ENCODE measurements at regions not wholly inside any gene's neighbourhood (a gene's known extent, or its start where the extent isn't known, plus 50 kb on each side); places are given as distances from the start of the nearest gene placed in this dataset.
"Not testable (repeated sequence)": the region's sequence is repeated elsewhere in the genome, so short reads cannot be mapped to it uniquely, and the experiment has no call there.

DNA sequence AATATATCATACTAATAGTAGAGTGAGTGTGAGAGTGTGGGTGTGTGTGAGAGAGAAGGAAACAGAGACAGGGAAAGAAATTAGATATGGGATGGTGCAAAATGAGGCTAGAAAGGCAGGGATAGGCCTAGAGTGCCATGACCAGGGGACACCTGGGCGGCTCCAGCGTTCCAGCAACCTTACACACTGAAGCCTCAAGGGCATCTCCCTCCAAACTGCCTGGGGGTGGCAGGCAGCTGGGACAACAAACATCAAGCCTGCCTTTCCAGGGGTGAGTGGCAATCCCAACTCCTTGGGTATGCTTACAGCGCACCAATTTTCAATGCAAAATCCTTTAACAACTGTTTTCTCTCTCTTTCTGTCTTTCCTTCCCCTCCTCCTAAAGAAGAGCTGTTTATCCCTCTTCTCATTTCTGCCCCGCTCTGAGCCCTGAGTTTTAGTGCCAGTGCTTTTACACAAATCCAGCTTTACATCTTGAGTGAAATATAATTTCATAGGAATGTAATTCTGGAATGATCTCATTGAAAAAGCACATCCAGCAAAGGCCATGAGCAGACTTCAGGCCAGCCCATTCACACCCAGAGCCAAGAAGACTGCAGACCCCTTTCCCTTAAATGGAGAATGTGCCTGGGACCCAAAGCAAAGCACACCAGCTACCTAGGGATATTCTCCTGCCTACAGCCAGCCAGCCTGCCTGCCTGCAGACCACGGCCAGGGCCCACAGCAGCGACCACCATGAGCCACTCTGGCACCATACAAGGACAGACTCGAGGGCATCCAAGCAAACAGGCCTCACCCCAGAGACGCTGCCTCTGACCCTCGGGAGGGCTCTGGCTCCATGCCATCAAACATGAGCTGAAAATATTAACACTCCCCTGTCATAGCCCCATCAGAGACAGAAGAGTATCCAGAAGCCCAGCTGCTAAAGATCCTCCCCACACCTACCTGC lies 90.3 kb downstream of the RPL27A start:
- no peak for DNase-seq (ENCODE audit: low read depth in 2 of 2)

DNA sequence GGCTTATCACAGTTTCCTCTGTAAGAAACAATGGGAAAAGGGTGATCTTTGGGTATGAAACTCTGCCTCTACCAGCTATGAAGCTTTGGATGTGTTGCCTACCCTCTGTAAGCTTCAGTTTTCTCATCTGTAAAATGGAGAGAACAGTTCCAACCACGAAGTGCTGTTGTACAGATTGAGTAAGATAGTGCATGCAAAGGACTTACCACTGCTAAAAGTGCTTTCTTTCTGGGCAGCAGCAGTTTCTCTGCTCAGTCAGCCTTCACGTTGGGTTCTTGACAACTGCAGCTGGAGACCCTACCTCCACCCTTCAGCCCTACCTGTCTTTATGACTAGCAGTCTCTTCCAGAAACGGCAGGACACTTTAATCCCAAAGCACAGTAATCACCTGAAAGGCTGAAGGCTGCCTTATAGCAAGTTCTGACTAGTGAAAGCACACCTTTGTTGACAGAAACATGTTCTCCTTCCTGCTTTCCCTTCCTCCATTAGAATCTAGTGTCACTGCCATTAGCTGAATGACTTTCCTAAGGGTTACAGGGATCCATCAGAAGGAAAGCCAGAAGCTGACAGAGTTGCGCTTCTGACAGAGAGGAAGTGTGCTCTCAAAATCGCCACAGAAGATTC lies 91.4 kb downstream of the RPL27A start:
- no peak for DNase-seq (ENCODE audit: low read depth in 2 of 2)

DNA sequence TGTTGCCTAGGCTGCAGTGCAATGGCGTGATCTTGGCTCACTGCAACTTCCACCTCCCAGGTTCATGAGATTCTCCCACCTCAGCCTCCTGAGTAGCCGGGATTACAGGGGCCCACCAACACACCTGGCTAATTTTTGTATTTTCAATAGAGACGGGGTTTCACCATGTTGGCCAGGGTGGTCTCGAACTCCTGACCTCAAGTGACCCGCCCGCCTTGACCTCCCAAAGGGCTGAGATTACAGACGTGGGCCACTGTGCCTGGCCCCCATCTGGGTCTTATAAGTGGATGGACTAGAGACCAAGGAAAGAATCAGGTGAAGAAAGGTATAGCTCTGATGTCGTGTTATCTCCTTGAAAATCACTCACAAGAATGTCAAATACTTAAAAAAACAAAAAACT lies 92.3 kb downstream of the RPL27A start:
- DNase-seq (ENCODE audit: low read depth in 2 of 2): not testable (repeated sequence)

DNA sequence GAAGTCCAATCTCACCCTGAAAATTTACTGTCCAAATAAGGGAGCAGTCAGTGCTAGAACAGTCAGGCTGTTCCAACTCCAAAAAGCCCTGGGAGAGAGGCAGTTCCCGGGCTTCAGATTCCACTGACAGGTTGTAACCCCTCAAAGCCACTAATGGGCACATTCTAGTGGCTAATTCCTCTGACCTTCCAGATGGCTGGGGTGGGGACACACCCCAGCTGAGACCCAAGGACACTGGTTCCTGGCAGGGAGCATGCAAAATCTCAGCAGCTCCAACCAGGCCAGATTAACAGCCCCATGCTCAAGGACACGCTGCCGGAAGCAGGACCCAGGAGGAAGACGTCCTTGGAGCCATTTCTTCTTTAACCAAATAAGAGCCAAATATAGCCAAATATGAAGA lies 92.7 kb downstream of the RPL27A start:
- DNase-seq (ENCODE audit: low read depth in 2 of 2): no peak

DNA sequence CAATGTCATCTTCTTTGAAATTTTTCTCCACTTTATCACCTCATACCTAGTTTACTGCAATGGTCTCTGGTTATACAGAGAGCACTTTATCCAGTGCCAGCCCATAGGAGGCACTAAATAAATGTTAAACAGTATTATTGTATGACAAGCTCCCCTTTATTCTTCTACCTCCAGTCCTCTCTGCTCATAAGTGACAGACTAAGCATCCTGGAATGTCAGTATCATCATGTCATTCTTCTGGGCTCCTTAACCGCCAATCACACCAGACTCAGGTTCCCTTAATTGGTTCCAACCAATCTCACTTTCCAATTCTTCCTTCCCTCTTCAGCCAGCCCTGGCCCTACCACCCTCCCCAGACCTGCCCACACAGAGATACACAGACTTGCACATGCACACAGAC lies 93.1 kb downstream of the RPL27A start:
- DNase-seq (ENCODE audit: low read depth in 2 of 2): no peak

DNA sequence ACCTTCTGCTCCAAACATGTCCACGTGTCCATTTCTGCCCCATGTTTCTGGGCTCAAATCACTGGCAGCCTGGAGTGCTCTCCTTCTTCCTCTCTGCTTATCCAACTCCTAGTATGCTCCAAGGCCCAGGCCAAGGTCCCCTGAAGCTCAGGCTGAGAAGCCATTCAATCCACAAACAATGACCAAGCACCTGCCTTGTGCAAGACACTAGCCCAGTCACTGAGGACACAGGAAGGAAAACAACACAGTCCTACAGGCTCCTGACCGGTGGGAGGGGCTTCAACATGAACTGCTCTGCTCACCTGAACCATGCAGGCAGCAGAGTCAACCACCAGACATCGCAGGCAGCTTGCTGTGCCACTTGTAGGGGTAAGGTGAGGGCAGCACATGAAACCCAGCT lies 93.6 kb downstream of the RPL27A start:
- no peak for DNase-seq (ENCODE audit: low read depth in 2 of 2)

DNA sequence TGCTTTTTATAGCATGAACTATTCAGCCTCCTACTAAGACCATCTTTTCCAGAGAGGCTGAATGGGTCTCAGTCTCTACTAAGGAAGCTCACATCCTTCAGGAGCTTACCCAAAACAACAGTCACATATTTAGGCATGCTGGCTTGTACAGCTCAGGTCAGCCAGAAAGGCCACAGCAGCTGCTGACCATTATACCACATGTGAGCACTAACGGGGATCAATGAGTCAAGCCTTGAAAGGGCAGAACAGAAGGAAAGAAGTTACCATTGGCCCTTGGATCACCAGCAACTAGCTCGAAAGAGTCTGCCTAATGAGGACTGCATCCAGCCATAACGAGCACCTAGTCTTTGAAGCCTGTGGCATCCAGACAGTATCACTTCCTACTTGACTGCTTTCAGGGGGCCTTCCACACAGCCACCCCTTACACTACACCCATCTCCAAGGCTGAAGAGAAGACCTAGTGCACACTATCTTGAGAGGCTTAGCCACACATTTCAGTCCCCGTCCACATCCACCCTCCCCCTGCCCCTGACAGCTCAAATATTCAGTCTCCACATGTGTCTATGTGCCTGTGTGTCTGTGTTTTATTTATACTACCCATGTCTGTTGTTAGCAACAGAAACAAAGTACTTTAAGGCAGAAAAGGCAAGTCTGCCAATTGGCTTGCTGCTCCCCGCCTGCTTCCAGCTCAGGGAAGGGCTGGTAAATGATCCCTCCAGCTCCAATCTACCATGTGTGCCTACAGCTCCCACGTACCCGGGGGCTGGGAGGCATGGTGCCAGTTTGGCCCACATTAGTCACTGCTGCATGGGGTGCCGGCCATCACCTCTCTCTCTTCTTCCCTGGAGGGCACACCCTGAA lies 95.5 kb downstream of the RPL27A start:
- DNase-seq (ENCODE audit: low read depth in 2 of 2): no peak

DNA sequence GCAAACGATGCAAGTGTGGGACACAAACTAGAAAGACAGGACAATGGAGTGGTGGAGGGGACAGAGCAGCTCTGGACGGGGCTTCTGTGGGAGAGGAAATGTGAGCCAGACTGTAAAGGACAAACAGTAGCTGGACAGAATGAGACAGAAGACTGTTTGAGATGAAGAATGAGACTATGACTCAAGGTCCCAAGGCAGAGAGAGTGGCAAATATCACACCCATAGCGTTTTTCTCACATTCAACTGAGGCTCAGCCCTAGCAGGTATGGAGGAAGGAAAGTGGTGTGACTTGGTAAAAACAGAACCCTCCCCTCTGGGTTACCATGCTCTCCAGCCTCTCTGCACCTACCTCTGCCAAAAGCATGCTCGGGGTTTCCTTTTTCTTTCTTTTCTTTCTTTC lies 96.5 kb downstream of the RPL27A start:
- no peak for DNase-seq (ENCODE audit: low read depth in 2 of 2)

DNA sequence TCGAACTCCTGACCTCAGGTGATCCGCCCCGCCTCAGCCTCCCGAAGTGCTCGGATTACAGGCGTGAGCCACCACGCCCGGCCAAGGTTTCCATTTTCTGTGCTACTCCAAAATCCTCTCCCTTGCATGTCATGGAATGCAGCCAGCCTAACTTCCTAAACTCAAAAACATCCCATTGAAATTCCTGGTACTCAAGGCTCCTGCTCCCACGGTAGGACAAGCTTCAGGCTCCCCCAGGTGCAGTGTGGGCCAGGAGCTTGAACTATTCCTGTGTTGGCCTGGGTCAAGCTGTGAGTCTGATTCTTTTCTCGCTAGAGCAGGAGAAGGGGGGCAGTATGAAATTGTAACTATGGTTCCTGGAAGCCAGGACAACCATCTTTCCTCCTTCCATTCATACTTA lies 97.1 kb downstream of the RPL27A start:
- DNase-seq (ENCODE audit: low read depth in 2 of 2): no peak

DNA sequence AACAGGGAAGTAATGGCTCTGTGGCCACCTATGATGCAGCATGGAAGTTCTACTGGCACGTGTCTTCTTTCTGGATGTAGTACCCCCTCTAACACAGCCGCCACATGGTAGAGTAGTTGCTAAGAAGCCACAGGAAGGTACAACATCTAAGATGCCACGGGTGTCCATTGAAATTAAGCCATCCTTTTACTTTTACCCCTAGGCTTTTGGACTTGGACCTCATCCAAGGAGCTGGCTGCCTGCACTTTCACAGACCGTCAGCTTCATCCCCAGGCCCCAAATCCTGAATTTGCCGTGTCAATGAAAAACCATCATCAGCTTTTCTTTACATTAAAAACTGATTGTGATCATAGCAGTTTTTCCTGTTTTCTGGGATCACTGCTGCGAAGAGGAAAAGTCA lies 102.4 kb downstream of the RPL27A start:
- DNase-seq (ENCODE audit: low read depth in 2 of 2): no peak

DNA sequence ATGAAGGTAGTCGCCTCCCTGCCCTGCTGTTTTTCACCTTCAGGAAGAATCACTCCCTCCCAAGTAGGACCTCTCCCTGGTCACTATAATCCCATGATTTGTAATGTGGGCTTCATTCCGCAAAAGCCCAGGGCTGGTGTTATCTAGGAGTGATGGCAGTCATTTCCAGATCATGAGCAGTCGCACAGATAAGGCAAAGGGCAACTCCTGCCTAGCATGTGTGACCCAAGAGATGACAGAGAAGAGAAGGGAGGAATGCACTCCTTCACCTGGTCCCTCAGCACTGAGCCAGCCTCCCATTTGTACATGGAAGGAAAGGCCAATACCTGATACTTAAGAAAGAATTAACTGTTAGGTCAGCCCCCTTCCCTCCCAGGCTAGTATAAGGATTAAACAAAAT lies 102.9 kb downstream of the RPL27A start:
- no peak for DNase-seq (ENCODE audit: low read depth in 2 of 2)

DNA sequence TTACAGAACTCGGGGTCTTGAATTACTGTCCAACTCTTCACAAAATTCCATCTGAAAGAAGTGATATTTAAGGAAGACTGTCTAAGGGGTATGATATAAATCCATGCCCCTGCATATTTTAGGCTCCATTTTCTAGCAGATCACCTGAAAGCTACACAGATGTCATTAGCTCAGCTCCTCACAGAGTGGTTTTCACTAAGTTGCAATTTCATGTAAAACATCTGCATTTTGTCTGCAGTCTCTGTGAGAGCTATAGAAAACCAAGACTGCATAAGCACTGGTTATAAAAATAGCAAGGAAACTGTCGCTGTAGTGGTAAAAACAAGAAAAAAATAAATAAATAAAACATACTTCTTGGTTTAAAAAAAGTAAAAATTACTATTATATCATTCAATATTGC lies 103.4 kb downstream of the RPL27A start:
- DNase-seq (ENCODE audit: low read depth in 2 of 2): no peak

DNA sequence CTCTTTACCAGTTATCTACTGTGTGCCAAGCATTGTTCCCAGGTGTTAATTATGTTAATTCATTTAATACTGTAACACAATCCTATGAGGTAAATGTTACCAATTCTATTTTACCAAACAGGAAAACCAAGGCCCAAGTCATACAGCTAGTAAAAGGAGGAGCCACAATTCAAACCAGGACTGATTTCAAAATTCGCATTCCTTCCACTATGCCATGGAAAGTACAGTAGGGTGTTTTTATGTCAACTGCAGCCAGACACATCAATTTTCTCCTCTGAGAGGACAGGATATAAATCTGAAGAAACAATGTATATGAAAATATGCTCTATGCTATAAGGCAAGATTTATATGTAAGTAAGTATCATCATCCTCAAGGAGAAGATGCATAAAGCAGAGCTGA lies 104.3 kb downstream of the RPL27A start:
- DNase-seq (ENCODE audit: low read depth in 2 of 2): no peak

DNA sequence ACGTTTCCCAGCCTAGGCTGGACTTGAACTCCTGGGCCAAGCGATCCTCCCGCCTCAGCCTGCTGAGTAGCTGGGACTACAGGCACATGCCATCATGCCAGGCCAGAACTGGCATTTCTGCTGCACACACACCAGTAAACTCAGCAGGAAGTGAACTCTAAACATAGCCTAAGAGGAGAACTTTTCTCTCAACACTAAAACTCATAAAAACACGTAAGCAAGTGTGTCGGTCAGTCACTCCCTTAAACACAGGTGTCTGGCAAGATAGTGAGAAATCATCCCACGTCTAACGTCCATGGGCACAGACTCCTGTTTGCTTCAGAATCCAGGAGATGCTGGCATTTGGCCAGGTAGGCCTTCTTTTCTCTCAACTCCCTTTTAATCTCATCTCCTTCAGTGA lies 104.8 kb downstream of the RPL27A start:
- DNase-seq (ENCODE audit: low read depth in 2 of 2): no peak

DNA sequence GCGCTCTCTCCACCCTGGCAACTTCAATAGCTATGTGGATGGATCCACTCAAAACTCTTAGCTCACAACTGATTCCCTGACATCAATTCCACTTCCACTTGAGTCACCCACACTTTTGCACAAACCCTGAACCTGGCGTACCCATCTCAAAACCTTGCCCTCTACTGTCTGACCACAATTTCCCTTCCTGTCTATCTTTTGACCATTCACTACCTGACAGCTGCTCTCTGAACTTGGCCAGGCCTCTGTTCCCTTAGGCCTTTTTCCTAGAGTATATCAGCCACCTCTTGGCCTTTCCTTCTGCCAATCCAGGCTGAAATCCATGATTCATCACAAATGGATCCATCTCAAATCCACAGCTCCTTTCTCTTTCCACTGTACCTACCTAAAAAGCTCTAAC lies 106.0 kb downstream of the RPL27A start:
- no peak for DNase-seq (ENCODE audit: low read depth in 2 of 2)

DNA sequence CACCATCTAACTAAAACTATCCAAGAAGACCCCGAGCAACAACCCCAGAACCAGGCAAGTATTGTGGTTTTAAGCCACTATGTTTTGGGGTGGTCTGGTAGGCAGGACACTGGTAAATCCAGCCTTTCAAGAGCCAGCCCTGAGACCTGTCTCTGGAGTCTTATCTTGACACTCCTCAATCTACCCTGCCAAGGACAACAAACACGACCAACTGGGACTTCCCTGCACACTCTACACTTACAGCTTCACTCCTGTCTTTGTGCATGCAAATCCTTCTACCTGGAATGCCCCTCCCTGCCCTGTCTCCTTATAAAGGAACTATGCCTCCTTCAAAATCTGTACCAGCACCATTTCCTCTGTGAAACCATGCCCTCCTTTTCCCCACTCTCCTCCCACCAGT lies 107.3 kb downstream of the RPL27A start:
- DNase-seq (ENCODE audit: low read depth in 2 of 2): no peak

DNA sequence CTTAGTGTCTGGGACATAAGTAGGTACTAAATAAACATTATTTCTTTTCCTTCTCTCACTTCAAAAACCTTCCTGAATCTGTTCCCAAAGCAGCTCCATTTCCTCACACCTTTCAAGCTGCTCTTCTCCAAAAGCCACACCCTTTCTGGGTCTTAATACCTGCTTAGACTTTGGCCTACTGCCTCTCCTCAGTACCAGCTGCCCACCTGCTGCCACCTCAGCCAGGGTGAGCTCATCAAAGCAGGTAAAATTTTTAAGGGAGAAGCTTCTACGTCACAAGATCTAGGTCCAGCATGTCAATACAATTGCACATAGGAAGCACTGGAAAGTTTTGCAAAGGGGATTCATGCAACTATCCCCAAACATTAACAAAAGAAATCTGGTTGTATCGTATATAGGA lies 108.4 kb downstream of the RPL27A start:
- no peak for DNase-seq (ENCODE audit: low read depth in 2 of 2)

DNA sequence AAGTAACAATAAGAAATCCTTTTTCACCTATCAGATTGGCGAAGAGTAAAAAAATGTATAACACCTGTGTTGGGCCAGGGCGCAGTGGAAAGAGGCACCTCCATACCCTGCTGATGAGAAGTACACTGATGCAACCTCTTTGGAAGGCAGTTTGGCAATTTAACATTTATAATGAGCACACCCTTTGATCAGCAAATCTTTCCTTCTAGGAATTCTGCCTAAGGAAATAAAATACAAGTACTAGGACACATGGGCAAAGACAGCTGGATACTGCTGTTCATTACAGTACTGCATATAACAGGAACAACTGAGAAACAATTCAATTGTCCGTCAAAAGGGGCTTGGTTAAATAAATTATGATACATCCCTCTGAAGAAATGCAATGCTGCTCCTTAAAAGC lies 110.1 kb downstream of the RPL27A start:
- DNase-seq (ENCODE audit: low read depth in 2 of 2): no peak

DNA sequence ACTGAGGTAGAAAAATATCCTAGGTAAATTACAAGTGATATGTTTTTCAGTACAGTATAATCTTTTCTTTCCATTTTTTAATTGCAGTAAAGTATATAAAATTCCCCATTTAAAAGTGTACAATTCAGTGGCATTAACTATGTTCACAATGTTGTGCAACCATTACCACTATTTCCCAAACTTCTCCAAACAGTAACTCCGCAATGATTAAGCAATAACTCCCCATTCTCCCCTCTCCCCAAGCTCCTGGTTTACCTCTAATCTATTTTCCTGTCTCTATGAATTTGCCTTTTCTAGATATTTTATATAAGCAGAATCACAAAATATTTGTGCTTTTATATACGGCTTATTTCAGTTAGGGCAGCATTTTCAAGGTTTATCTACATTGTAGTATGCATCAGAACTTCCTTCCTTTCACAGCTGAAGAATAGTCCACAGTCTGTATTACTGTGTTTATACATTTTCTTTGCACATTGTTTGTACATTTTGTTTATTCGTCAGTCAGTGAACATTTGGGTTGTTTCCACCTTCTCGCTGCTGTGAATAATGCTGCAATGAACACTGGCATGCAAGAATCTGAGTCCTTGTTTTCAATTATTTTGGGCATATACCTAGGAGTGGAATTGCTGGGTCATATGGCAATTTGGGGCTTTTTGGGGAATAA lies 110.7 kb downstream of the RPL27A start:
- DNase-seq (ENCODE audit: low read depth in 2 of 2): no peak

DNA sequence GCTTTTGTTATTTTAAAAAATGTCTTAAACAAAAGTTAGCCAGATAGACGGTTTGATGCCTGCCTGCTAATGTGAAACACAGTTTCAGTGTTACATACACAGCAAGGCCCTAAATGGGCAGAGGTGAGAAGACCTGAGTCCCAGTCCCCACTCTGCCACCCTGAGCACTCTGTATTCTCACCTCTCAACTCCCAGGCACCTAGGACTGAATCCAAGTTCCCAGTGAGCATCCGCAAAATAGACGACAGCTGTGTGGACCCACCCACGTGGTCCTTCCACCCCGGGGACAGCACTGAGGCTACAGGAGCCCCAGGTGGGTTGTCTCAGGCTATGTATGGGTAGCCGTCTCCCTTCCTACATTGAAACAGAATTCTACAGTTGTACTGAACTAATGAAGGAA lies 111.5 kb downstream of the RPL27A start:
- DNase-seq (ENCODE audit: low read depth in 2 of 2): no peak

DNA sequence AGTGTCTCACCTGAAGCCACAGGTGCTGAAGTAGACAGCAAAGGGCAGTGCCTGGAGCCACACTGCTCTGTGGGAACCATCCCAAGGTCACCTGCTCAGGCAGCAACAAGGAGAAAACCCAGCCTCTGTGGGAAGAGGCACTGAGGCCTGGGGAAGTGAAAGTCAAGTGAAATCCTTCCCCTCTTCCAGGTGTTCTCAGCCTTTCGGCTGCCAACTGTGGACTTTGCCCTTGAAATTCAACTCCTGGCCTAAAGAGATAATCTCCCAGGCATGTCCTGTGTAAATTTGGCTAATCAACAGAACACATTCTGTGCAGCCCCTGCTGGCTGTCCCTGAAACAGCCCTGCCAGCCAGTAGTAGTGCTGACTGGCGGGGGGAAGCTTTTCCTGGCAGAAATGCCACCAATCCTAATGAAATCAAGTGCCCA lies 112.1 kb downstream of the RPL27A start:
- no peak for DNase-seq (ENCODE audit: low read depth in 2 of 2)

DNA sequence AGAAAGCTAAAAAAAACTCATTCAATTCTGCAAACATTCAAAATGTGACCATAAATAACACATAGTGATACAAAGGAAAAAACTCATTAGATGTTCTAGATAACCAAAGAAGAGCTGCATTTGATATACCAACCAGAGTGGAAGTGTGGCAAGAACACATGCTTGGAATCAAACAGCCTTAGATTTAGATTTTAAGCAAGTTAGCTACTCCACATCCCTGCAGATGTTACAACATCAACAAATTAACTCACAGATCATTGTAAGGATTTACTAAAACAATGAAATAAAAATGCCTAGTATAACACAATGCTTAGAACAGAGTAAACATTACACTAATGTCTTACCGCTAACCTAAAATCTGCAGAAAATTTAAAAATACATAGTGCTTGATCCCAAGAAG lies 114.0 kb upstream of the AKIP1 start:
- no peak for DNase-seq (ENCODE audit: low read depth in 2 of 2)

Measured in stimulated activated CD8-positive, alpha-beta memory T cell treated with anti-CD3 and anti-CD28 coated beads, Interleukin-7, amount 100 ng/mL, for 1 hour (primary cell).